HG02610 (cell line): ENCODE measurements at regions not wholly inside any gene's neighbourhood (a gene's known extent, or its start where the extent isn't known, plus 50 kb on each side); places are given as distances from the start of the nearest gene placed in this dataset.
"Not testable (repeated sequence)": the region's sequence is repeated elsewhere in the genome, so short reads cannot be mapped to it uniquely, and the experiment has no call there.

Experiments
- ATAC-seq: cut with Tn5 transposase; IDR thresholded peaks from one replicate; pipeline ENCODE4 v1.9.1; 2021; ENCODE audit warnings: mild to moderate bottlenecking, moderate library complexity; ENCODE audit not compliant: unreplicated experiment

DNA sequence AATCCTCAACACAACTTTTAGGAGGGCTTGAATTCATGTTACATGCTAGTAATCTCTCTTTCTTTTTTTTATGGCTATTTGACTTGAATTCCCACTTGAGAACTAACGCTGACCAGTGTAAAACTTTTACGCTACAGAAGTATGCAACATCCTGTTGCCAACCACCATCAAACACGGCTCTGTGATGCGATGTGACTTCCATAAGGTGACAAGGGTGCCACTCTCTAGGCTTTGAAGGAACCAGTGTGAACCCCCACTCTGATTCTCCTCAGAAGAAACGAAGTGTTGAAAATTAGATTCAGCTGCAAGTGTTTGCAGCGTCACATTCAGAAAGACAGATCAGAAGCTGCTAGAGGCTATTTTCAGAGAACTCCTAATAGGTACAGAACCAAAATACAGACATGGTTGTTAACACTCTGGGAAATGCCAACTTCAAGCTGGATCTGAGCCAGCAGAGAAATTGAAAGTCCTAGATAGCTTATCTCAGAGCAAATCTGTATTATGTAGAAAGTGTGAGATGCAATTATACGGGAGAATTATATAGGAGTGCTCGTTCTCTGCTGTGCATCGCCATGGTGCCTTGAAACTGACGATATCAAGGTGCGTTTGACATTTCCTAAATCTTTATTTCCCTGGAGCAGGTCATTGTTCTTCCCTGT, 271.2 kb downstream of the LPIN1 start:
- no peak for ATAC-seq

DNA sequence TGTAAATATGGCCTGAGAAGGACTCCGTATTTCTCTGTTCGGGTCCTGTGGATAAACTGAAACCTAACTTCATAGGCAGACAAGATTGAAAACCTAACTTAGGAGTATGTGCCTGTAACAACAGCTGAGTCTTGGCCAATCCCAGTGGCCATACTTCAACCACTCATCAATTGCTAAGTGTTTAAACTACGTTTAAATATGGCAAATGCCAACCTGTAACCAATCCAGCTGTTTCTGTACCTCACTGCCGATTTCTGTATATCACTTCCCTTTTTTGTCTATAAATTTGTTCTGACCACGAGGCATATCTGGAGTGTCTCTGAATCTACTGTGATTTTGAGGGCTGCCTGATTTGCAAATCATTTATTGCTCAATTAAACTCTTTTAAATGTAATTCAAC, 272.3 kb downstream of the LPIN1 start:
- not testable (repeated sequence) for ATAC-seq

DNA sequence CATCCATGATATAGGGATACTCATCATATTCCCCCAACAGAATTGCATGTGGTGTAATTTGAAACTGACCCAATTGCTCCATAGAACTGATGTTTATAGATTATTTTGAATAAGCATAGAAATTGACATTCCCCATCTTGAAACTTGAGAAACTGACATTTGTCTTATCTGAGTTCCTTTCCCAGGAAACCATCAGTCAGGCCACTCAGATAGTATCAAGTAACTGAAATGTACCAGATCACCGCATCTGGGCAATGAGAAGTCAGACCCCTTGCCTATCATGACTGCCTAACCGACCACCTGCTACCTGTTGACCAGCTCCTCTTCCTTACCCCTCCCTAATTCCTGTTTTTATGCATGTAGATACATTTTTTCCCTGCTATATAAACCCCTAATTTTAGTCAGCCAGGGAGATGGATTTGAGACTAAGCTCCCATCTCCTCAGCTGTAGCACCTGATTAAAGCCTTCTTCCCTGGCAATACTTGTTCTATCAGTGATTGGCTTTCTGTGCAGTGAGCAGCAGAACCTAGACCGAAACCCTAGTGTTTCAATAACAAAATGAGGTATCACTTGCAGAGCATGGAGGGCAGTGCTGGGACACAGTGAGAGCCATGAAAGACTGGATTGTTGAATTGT, 274.5 kb downstream of the LPIN1 start:
- ATAC-seq = no peak

DNA sequence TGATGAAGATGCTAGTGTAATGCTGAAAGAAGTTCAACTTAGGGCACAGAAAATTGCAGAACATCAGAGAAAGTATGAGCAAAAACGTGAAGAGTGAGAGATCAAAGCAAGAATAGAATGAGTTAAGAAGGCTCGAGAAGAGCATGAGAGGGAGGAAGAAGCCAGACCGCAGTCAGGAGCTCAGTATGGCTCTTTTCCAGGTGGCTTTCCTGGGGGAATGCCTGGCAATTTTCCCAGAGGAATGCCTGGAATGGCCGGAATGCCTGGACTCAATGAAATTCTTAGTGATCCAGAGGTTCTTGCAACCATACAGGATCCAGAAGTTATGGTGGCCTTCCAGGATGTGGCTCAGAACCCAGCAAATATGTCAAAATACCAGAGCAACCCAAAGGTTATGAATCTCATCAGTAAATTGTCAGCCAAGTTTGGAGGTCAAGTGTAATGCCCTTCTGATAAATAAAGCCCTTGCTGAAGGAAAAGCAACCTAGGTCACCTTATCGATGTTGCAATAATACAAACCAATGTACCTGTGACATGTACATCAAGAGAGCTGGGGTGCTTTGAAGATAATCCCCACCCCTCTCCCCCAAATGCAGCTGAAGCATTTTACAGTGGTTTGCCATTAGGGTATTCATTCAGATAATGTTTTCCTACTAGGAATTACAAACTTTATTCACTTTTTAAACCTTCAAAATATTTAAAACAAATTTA, 277.9 kb downstream of the LPIN1 start:
- ATAC-seq = not testable (repeated sequence)

DNA sequence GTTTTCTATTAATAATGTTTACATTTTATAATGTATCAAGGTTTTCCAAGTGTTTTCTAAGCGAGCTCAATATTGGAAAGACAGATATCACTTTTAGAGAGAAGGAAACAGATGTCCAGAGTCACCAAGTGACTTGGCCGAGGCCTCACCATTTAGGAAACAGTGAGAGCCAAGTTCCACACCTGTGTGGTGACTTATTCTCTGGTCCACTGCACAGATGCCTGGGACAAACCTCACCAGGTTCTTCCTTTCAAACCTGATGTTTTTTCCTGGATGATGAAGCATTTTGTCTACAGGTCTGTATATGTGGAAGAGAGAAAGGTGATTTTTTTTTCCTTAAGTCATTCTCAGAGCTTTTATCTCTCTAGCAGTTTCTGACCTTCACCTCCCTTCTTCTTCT, 280.7 kb downstream of the LPIN1 start:
- ATAC-seq = no peak

DNA sequence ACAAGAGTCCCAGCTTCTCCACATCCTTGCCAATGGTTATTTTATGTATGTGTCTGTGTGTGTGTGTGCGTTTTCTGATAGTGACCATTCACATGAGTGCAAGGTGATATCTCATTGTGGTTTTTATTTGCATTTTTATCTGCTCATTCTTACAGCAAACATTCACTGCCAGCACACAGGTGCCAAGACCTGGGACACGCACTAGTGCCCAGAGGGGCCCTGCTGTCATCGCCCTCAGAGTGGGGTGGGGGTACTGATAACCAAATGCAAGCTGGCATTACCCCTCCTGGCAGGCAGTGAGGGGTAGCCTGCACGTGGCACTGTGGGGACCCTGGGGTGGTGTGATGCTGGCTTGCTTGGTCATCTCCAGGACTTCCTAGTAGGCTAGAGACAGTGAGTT, 285.4 kb downstream of the LPIN1 start:
- ATAC-seq = no peak

DNA sequence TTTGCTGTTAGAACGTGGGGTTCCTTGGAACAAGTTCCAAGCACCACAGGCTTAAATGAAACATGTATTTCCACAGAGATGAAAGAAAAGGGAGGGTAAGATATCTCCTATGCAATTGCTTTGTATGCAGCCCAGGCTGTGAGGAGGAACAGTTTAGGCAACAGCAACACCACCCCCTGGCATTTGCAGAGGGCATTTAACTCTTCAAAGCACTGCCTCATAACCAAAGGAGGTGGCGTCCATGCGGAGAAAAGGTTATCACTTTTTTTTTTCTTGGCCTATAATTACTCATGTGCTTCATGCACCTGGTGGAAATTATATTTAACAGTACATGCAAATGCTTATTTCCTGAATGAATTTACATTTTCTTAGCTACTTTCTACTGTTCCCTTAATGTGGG, 286.0 kb downstream of the LPIN1 start:
- peak; percentile 80 for ATAC-seq

DNA sequence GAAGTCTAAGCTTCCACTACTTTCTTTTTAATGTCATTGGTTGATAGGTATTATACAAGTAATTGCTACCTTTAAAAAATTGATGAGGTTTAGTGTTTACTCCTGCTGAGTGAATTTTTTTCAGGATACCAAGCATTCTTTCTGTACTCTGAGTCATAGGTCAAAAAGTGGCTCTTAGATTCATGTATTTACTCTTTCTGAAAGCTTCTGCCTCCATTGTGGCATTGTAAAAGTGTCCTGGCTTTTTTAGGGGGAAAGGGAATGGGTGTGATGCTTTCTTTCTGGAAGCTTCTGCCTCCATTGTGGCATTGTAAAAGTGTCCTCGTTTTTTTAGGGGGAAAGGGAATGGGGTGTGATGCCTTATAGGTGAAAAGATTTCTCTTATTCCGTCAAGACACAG, 286.5 kb downstream of the LPIN1 start:
- ATAC-seq = no peak

DNA sequence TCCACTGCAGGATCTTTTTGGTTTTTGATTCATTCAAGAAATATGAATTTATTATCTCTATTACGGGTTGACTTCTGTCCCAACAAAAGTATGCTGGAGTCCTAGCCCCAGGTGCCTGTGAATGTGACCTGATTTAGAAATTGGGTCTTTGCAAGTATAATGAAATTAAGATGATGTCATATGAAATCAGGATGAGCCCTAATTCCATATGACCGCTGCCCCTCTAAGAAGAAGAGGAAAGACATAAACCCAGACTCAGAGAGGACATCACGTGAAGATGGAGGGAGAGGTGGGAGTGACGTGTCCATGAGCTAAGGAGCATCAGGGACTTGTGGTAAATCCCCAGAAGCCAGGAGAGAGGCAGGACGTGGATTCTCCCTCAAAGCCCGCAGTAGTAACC, 287.1 kb downstream of the LPIN1 start:
- no peak for ATAC-seq

DNA sequence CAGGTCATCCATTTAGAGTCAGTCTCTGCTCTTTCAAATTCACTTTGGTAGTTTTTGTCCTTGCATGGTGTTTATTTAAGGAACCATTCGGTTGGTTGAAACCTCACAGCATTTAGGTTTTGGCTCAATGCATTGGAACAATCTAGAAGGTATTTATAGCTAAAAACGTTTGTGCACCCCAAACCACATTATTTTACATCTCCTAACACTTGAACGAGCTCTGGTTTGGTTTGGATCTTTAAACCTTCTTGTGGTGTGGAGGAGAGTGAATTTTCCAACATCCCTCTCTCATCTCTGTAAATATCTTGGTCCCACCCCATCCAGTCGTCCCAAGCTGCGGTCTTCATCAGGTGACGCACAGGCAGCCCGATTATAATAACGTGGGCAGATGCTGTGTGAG, 287.9 kb downstream of the LPIN1 start:
- no peak for ATAC-seq

DNA sequence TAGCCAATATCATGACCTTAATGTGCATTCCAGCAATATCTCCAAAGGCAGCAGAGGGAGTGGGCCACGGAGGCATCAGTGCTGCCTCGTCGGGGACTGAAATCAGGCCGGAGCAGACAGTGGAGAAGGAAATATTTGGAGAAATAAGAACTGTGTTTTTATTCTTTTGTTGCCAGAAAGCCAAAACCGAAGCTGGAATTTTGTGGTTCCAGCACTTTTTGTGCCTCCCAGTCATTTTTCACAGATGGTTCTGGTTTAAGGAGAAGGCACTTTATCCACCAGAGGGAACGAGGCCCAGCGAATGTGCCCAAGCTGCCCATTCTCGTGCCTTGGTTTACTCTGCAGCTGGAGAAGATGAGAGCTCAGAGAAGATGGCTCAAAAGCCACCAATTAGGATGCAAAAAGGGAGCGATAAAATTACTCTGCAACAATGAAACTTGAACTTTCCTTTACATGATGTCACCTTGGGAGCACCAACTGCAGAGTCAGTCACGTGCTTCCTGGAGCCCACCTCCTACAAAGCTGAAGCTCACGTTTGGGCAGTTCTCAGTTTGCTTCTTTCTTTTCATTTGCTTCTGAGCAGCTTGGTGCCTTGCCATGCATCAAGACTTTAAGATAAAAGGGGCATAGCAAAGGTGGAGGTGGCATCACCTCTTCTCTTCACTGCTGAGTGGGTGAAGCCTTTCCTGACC, 288.7 kb downstream of the LPIN1 start:
- no peak for ATAC-seq

DNA sequence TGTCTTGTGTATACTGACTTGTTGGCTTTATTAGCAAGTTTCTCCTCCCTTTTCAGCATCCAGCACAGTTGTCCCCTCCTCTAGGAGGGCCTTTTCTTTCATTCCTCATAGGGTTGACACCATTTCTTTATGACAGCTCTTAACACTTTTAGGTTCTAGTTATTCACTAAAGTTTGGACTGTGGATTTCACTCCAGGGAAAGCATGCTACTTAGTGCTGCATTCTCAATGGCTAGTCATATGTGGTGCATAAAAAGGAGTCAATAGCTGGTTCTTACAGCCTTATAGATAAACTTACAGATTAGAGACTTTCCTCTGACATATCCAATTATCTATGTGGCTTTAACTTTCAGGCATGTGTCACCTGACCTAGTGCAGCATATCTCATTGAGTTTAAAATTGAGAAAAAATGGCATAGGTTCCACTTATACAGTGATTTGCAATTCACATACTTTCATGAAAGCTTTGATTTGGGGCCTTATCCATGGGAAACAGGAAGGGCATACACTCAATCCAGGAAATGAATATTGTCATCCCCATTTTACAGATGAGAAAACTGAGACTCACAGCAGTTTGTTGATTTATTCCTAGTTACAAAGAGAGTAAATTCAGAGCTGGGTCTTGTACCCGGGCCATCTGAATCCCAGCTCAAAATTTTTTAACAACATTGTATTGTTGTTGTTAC, 289.7 kb downstream of the LPIN1 start:
- ATAC-seq = no peak

DNA sequence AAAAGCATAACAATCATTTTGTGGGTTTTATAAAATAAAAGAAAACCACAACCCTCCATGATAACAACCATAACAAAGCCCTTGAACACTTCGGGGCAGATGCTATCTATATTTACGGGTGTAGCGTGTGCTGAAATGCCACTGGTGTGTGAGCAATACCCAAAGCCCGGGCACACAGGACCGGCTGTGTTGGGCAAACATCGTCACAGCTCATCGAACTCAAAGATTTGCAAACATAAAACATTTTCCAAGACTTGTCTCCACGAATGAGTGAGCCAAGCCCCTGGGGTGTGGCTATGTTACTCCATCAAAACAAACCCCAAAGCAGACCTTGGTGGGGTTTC, 290.2 kb downstream of the LPIN1 start:
- no peak for ATAC-seq

DNA sequence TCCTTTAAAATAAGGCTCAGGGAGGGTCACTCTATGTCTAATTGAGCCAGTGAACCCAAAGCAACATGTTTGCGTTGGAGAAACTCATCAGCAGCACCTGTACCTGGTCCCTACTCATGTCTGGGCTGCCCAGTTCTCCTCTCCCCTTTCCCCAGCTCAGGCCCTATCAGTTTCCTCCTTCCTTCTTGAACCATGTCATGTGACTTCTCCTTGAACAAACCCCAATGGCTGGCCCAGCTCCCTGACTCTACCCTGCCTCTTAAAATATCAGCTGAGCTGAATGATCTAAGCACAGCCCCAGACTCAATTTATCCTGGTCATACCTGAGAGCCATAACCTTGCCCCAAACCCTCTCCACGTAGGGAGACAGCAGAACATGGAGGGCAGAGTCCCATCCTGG, 290.9 kb downstream of the LPIN1 start:
- no peak for ATAC-seq

DNA sequence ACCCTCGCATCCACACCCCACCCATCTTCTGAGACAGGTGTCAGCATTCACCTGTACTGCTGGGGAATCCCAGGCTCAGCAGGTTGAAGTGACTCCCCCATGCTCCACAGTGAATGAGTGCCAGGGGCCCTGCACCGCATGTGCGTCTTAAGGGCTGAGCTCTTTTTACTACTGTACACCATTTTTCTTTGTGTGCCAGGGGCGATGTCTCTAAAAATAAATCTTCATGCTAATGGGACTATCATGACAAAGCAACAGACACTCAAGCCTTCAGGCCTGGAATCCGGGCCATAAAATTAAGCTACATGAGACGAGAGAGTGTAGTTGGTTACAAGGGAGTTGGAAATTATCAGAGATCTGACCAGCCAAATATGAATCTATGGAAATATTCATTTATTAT, 294.8 kb downstream of the LPIN1 start:
- ATAC-seq = no peak

DNA sequence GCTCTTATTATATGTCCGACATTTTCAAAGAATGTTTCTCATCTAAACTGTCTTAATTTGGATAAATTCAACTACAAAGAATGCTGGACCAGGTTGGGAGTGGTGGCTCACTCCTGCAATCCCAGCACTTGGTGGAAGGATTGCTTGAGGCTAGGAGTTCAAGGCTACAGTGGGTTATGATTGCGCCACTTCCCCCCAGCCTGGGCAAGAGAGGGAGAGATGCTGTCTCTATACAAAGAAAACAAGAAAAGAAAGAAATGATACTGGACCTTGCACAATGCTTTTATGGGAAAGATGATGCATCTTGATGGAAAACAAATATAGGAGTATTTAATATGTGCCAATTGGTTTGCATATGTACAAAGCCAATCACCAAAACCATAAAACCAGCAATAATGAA, 296.7 kb downstream of the LPIN1 start:
- ATAC-seq = no peak

DNA sequence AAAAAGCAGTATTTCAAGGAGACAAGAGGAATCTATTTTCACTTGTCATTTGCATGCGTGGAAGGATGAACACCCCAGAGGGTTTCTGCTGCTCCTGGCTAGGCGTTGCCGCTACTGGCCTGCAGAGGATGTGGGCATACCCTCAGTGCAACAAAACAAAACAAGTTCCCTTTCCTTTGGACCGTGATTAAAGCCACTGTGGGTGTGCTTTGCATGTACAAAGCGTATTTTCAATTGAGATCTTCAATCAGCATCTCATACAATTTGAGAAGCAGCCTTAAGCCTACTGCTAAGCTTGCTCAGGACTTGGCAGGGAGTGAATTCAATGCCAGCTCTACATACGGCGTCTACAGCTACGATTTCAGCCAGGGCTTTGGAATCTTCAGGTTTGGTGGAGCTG, 298.4 kb downstream of the LPIN1 start:
- peak; percentile 52 for ATAC-seq

DNA sequence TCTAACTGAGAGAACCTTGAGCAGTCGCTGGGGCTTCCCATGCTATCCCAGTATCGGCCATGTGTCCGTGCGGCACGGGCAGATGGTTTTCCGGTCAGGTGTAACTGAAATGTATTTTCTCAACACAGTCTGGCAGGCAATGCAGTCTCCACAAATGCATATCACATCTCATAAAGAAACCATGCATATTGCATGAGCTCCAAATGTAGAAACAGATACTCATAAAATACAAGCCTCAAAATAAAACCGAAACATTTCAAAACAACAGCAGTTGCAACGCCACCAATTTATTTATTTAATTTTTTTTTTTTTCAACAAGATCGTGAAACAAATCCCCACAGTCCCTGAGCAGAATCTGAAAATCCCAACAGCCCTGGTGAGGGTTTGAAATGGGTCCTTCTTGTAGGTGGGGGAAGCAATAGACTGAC, 299.4 kb downstream of the LPIN1 start:
- peak; percentile 63 for ATAC-seq

DNA sequence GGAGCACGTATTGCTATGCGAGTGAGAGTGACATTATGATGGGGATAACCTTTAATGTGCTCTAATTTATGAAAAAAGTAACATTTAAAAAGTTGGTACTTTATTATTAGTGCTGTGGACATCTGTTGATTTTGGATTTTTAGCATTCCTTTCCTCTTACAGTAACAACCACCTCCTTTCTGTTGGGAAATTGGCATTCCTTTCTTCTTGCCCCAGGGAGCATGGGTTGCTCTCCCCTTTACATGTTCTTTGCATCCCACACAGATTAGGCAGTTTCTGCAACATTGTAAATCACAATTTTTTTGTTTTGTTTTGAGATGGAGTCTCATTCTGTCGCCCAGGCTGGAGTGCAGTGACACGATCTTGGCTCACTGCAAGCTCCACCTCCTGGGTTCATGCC, 300.2 kb downstream of the LPIN1 start:
- ATAC-seq = no peak

DNA sequence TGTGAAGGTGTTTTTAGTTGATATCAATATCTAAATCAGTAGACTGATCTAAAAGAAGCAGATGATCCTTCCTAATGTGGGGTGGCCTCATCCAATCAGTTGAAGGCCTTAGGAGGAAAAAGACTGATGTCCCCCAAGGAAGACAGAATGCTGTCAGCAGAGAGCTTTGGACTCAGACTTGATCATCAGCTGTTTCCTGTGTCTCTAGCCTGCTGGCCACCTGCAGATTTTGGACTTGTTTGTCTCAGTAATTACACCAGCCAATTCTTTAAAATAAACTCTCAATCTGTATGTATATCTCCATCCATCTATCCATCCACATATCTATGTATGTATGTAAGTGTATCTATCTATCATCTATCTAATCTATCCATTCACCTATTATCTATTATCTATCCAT, 301.3 kb downstream of the LPIN1 start:
- no peak for ATAC-seq

DNA sequence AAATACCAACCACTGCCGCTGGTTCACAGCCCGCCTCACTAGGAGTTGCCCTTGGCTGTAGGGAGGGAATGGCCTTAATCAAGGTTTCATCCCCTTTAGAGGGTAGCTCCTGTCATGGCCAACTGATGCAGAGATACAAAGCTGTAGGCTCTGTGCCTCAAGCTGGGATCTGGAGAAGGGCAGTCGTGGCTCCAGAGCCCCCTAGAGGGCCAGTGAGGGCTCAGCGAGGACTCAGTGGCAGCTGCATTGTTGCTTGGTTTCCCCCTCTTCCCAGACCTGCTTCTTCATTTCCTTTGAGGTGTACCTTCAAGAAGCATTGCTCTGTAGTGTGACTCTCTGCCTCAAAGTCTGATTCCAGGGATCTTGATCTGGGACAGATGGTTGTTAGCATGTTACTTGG, 302.1 kb downstream of the LPIN1 start:
- ATAC-seq = no peak
